ENCODE measurements at regions not wholly inside any gene's neighbourhood (a gene's known extent, or its start where the extent isn't known, plus 50 kb on each side); places are given as distances from the start of the nearest gene placed in this dataset.
"Not testable (repeated sequence)": the region's sequence is repeated elsewhere in the genome, so short reads cannot be mapped to it uniquely, and the experiment has no call there.

GRCh38 chr9:88813638-88814209 lies 177.5 kb upstream of the S1PR3 start:
- DNase-seq (ENCODE audit: low read depth in 2 of 2), result no peak

- DNase-seq (ENCODE audit: low read depth in 2 of 2), result no peak
Measured at GRCh38 chr9:88814577-88814976, 176.7 kb upstream of the S1PR3 start.

DNA sequence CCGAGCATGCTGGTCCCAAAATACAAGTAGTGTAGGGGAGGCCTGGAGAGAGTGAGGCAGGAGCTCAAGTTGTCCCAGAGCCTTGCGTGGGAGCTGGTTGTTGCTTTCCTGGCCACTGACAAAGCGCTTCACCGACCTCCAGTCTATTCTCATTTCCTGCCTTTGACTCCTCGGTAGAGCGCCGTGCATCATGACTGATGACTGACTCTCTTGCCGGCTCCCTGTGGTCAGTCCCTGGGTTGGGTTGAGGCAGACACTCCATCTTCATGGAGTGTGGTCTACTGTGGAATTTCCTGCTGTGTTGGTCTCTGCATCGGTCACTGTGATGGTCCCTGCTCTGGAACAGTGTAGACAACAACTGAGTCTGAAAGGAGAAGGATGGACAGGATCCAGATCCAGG lies 175.1 kb upstream of the S1PR3 start:
- no peak for DNase-seq (ENCODE audit: low read depth in 2 of 2)

DNA sequence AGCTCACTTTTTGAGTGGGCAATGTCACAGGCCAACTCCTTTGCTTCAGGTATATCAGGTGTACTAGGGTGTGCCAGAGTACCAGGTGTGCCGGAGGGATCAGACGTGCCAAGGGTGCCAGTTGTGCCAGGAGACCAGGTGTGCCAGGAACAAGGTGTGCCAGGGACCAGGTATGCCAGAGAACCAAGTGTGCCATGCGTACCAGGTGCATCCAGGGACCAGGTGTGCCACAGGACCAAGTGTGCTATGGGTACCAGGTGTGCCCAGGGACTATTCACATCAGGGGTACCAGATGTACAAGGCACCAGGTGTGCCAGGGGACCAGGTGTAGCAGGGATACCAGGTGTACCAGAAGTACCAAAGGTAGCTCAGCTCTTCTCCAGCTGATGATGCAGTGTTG lies 174.7 kb upstream of the S1PR3 start:
- DNase-seq (ENCODE audit: low read depth in 2 of 2), result no peak

GRCh38 chr9:88817628-88818027 lies 173.6 kb upstream of the S1PR3 start:
- no peak for DNase-seq (ENCODE audit: low read depth in 2 of 2)

DNA sequence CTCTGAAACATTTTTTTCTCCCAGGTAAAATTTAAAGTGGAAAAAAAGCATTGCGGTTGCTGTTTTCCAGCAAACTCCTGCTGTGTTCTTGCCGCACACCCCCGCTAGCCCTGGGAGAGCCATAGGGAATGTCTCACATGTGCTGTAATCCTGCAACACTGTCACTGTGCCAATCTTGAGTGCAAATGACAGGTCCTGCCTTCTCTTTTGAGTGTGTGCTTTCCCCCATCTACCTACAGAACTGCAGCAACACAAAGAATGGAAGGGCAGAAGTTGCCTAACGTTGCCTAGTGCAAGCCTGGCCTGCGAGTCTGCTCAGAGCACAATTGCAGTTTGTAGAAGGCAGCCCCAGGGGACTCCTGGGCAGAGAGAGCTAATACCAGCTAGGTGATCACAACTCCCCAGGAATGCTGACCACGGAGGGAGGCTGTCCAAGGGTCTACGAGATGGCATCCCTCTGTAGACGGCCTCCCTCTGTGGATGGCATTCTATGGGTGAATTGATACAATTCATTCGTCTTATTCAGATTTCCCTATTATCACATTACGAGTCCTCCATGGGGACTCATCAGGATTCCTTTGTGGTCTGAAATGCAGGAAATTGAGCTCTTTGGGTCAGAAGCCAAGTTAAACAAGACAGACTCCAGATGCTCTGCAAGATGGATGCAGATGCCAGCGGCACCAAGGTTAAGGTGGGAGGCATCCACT lies 172.6 kb upstream of the S1PR3 start:
- DNase-seq (ENCODE audit: low read depth in 2 of 2), result no peak

DNA sequence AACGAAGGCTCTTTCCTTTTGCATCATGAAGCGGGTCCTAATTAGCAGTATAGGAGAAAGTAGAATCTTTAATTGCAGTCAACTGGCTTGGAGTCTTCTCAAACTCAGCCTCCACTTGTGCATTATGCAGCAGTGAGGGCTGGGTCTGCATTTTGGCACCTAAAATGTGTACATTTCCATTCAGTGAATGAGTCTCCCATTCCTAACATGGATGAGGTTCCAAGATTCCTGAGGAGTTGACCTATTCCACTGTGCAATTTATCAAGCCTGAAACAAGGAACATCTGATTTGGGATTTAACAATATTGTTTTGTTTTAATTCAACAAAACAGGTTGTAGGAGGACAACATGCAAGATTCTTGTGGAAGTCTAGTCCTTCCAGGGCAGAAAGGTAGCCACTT lies 171.8 kb upstream of the S1PR3 start:
- DNase-seq (ENCODE audit: low read depth in 2 of 2), result no peak

DNA sequence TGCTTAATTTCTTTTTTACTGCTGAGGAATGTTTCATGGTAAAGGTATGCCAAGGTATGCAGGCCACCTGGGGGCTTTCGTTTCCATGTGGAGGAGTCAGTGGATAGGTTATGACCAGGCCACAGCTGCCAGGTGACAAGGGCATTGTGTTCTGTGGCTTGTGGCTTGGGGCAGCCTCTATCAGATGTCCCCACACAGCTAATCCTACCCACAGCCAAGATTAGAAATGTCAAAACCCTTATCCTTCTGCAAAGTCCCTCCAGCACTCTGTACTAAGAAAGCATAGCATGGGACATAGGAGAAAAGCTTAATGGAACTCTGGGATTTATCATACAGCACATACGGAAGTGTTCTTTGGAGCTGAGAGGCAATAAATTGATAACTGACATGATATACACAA lies 171.2 kb upstream of the S1PR3 start:
- no peak for DNase-seq (ENCODE audit: low read depth in 2 of 2)

GRCh38 chr9:88821033-88821745 lies 170.1 kb upstream of the S1PR3 start:
- DNase-seq (ENCODE audit: low read depth in 2 of 2), result no peak

GRCh38 chr9:88821746-88822106 lies 169.5 kb upstream of the S1PR3 start:
- no peak for DNase-seq (ENCODE audit: low read depth in 2 of 2)

- no peak for DNase-seq (ENCODE audit: low read depth in 2 of 2)
Measured at GRCh38 chr9:88824711-88825110, 166.6 kb upstream of the S1PR3 start.

DNA sequence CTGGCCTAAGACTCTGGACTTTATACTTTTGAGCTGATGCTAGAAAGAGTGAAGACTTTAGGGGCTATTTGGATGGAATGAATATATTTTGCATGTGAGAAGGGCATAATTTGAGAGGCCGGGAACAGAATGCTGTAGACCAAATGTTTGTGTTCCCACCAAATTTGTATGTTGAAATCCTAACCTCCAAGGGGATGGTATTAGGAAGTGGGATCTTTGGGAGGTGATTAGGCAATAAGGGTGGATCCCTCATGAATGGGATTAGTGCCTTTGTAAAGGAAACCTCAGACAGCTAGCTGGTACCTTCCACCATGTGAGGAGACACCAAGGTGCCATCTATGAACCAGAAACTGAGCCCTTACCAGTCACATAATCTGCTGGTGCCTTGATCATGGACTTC lies 165.1 kb upstream of the S1PR3 start:
- no peak for DNase-seq (ENCODE audit: low read depth in 2 of 2)

- no peak for DNase-seq (ENCODE audit: low read depth in 2 of 2)
Measured at GRCh38 chr9:88826771-88827181, 164.5 kb upstream of the S1PR3 start.

- no peak for DNase-seq (ENCODE audit: low read depth in 2 of 2)
Measured at GRCh38 chr9:88828018-88828417, 163.2 kb upstream of the S1PR3 start.

- DNase-seq (ENCODE audit: low read depth in 2 of 2), result no peak
Measured at GRCh38 chr9:88828492-88828974, 162.7 kb upstream of the S1PR3 start.

DNA sequence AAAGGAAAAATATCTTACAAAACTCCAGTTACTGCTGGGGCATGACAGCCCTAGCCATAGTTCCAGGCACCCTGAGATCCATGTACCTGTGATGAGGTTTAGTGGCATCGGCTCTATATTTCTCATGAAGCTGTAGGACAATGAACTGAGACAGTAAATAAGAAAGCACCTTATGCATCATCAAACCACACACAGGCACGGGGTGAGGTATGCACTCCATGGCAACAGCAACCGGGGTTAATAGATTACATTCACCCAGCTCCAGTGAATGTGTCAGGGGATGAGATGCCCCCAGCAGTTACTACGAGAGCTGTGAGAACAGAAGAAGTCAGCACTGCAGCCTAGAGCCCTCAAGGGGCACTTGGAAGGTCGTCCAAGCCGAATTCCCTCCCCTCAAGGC lies 162.0 kb upstream of the S1PR3 start:
- DNase-seq (ENCODE audit: low read depth in 2 of 2), result peak; percentile 14 to 23

DNA sequence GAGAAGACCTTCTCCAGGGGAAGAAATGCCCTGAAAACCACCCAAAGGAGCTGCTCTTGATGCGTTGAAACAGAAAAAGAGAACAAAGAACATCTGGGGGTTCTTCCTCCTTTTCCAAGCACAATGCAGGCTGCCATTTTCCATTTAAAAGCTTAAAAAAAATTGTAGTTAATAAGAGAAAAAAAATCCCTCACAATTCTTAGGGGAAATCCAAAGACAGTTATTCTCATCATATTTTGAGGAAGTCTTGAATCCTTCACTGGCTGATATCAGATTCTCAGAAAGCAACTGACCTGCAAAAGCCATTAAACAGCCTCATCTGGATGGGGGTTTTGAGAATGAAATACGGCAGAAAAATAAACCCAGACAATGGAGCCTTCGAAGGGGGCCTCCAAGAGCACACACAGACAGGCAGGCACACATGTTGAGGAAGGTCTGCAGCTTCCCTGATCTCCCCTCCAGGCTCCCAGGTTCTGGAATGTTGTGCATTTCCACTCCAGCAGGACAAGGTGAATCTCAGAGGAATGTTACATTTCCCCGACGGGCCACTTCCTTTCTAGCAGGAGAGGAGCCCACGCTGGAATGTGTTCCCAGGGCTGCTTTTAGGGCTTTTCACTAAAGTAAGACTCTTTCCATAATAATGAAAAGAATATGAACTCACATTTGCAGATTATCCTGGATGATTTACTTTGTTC lies 159.4 kb upstream of the S1PR3 start:
- no peak for DNase-seq (ENCODE audit: low read depth in 2 of 2)

DNA sequence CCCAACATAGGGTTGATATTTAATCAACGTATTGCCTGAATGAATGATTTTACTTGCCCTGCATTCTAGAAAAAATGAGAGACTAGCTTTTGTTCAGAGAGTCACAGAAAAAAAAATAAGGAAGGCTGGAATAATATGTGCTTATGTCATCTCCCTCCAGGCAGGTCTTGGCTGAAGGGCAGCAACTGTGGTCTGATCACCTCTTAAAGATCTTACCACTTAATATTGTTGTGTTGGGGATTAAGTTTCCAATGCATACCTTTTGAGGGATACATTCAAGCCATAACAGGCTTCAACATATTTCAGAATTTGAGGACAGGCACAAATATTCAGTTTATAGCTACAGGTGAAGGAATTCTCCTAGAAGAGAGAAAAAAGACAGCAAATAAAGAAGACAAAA lies 157.3 kb upstream of the S1PR3 start:
- DNase-seq (ENCODE audit: low read depth in 2 of 2), result no peak

- DNase-seq (ENCODE audit: low read depth in 2 of 2), result no peak
Measured at GRCh38 chr9:88835038-88835466, 156.2 kb upstream of the S1PR3 start.

- no peak for DNase-seq (ENCODE audit: low read depth in 2 of 2)
Measured at GRCh38 chr9:88835772-88836171, 155.5 kb upstream of the S1PR3 start.

DNA sequence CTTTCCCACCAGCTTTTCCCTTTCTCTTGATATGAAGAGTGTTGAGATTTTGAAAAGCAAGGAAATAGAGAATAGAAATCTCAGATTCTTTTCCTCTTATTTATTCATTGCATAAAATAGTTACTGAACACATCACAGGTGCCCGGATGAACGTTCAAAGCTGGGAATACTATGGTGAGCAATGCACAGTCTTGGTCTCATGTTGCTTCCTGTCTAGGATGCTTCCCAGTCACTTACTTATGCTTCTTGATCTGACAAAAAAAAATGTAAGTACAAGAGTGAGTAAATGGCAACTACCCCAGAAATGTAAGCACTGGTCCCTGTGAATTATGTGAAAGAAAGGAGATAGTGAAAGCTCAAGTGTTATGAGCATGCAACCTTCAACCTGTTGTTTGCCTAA lies 153.5 kb upstream of the S1PR3 start:
- DNase-seq (ENCODE audit: low read depth in 2 of 2), result no peak

DNA sequence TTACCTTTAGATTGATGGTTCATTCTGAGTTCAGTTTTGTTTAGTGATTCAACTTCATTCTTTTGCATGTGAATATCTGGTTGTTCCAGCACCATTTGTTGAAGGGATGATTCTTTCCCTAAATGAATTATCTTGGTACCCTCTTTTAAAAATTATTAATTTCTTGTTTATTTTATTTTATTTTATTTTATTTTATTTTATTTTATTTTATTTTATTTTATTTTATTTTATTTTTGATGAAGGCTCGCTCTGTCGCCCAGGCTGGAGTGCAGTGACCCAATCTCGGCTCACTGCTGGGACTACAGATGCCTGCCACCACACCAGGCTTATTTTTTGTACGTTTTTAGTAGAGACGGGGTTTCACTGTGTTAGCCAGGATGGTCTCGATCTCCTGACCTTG lies 141.4 kb upstream of the S1PR3 start:
- not testable (repeated sequence) for DNase-seq (ENCODE audit: low read depth in 2 of 2)

DNA sequence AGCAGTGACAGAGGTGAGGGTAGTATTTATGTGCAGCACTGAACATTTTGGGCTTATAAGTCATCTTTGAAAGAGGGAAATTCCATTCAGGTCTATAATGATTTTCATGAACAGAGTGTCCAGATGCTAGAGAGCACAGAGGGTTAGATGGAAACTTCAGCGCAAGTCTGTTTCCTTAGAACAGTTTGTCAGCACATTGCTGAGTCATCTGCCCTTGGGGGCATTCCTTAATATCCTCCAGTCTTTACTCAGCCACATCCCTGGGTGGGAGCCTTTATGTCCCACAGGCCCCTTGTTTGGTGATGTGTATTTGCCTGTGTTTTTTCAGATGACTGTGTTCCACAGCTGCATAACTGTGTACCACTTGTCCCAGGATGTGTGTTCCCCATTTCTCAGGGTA lies 138.5 kb upstream of the S1PR3 start:
- DNase-seq (ENCODE audit: low read depth in 2 of 2), result no peak

All from stimulated activated CD4-positive, alpha-beta T cell treated with anti-CD3 and anti-CD28 coated beads, Interleukin-15, amount 100 ng/mL, for 48 hours (primary cell).